Esophagus muscularis mucosa (tissue), 4 donors: ENCODE measurements at regions not wholly inside any gene's neighbourhood (a gene's known extent, or its start where the extent isn't known, plus 50 kb on each side); places are given as distances from the start of the nearest gene placed in this dataset.

ENCODE experiments used
- DNase-seq: peaks from one replicate; pipeline ENCODE4 v3.0.0-alpha.2; 2017; ENCODE audit errors: extremely low spot score
- H3K27ac ChIP-seq, 4 donors: fragments of 200-600 bp; sonication (generic); replicated peaks in 1 of 4; 1 replicate in 3 of 4; 2 replicates in 1 of 4; pipeline ENCODE4 v1.5.1; 2016 to 2019; ENCODE audit warnings: mild to moderate bottlenecking in 1 of 4
- H3K27me3 ChIP-seq, 4 donors: fragments of 200-600 bp; sonication (generic); one replicate each; pipeline versions ENCODE4 v1.5.1 to v1.6.0; 2016 to 2019
- H3K36me3 ChIP-seq, 4 donors: fragments of 200-600 bp; sonication (generic); one replicate each; pipeline ENCODE4 v1.5.1; 2016 to 2019
- H3K4me1 ChIP-seq, 4 donors: fragments of 200-600 bp; sonication (generic); one replicate each; pipeline ENCODE4 v1.5.1; 2016 to 2019
- H3K4me3 ChIP-seq, 4 donors: fragments of 200-600 bp; sonication (generic); 1 replicate in 2 of 4; 2 replicates in 2 of 4; pipeline ENCODE4 v1.5.1; 2016 to 2019; ENCODE audit warnings: mild to moderate bottlenecking in 4 of 4, moderate library complexity in 1 of 4
- H3K9me3 ChIP-seq, 4 donors: fragments of 200-600 bp; sonication (generic); 1 replicate in 3 of 4; 2 replicates in 1 of 4; pipeline ENCODE4 v1.5.1; 2016 to 2019
- EP300 ChIP-seq: sonication (generic); formaldehyde crosslinking; IDR thresholded peaks from one replicate; pipeline ENCODE4 v1.6.1; 2017; ENCODE audit warnings: antibody characterized with exemption
- POLR2A ChIP-seq: fragments of 450-650 bp; IDR thresholded peaks from one replicate; pipeline ENCODE4 v1.6.1; 2017; ENCODE audit warnings: antibody characterized with exemption, moderate library complexity, mild to moderate bottlenecking, low read depth
- POLR2AphosphoS5 ChIP-seq, 2 donors: sonication (generic); formaldehyde crosslinking; IDR thresholded peaks; one replicate each; pipeline ENCODE4 v1.6.1; 2017; ENCODE audit warnings: antibody characterized with exemption in 2 of 2
- WGBS: methylation state at CpG from one replicate; pipeline ENCODE4 v1.1.5; 2018; 5-methylcytosine and 5-hydroxymethylcytosine counted together
- intact Hi-C: fragments of 100-400 bp; cut with DNase I; formaldehyde crosslinking; loops from one replicate; pipeline ENCODE4 v1.15.1; 2023
- TF ChIP-seq, protein P1 (sequence below), 3 experiments: fragments of 200-600 bp in 2 of 3; fragments of 450-650 bp in 1 of 3; sonication (generic) in 2 of 3; IDR thresholded peaks; one replicate each; pipeline ENCODE4 v1.5.1; 2017 to 2019; ENCODE audit warnings: antibody characterized with exemption in 3 of 3, mild to moderate bottlenecking in 2 of 3, moderate library complexity in 1 of 3

DNA sequence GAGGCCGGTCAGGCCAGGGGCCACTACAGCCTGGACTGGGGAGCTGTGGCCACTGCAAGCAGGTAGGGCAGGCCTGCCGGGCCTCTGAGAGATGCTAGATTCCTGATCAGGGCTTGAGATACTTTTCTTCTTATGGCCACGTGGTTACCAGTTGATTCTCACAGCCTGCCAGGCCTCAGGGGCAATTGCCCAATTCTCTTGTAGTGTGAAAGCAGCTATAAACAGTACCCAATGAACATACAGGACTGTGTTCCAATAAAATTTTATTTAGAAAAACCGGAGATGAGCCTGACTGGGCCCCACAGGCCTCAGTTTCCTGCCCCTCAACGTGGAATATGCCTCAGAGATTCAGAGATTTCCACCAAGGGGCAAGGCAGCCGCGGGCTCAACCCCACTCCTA lies 475.2 kb downstream of the TCERG1L start:
- Histone ChIP-seq H3K9me3 (peaks cover 0 to 4% (median 0%) of the 10 kb centered on the region in 4 donors), H3K27ac (no peak overlapping the region), H3K36me3 (no peaks in the 10 kb centered on the region), H3K4me3 (no peak overlapping the region), H3K4me1 (no peaks in the 10 kb centered on the region), H3K27me3 (peaks cover 0 to 25% (median 0%) of the 10 kb centered on the region in 4 donors)
- intact Hi-C loops: no loop called here
- 88% methylated on average over 7 of the region's 7 CpGs for WGBS
- no peak for DNase-seq
- TF ChIP-seq EP300 (no peak), POLR2A (no peak), POLR2AphosphoS5 (IDR thresholded peaks at IDR 0.05) (no peak)
- TF ChIP-seq, protein P1, sequence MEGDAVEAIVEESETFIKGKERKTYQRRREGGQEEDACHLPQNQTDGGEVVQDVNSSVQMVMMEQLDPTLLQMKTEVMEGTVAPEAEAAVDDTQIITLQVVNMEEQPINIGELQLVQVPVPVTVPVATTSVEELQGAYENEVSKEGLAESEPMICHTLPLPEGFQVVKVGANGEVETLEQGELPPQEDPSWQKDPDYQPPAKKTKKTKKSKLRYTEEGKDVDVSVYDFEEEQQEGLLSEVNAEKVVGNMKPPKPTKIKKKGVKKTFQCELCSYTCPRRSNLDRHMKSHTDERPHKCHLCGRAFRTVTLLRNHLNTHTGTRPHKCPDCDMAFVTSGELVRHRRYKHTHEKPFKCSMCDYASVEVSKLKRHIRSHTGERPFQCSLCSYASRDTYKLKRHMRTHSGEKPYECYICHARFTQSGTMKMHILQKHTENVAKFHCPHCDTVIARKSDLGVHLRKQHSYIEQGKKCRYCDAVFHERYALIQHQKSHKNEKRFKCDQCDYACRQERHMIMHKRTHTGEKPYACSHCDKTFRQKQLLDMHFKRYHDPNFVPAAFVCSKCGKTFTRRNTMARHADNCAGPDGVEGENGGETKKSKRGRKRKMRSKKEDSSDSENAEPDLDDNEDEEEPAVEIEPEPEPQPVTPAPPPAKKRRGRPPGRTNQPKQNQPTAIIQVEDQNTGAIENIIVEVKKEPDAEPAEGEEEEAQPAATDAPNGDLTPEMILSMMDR (IDR thresholded peaks at IDR 0.05): no peak

DNA sequence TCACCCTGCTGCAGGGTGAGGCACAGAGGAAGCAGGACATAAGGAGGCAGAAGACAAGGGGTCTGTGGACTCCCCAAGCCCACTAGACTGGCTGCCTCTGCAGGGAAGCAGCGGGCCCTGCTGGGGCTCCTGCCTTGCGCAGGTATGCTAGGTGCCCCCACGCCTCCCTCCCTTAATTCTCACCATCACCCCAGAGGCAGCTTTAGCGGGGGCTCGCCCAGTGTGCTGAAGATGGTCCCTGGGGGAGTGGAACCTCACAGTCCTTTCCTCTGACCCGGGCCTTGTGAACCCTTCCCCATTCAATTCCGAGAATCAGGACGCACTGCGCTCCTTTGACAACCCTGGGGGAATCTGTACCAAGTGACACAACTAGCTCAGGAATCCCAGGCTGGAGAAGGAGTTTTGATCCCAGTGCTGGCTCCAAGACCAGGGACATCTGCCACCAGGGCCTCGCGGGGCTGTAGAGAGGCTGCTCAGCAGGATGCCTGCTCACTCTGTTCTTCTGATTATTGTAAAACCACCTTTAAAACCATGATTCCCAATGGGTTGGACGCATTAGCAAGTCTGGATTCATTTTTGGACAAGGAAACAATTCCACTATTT lies 468.4 kb downstream of the TCERG1L start:
- H3K27me3 ChIP-seq: peaks cover 0 to 2% (median 0%) of the 10 kb centered on the region in 4 donors
- DNase-seq: no peak
- intact Hi-C loops: no loop called here
- H3K36me3 ChIP-seq: no peaks in the 10 kb centered on the region
- TF ChIP-seq EP300 (no peak), POLR2A (no peak), POLR2AphosphoS5 (IDR thresholded peaks at IDR 0.05) (no peak)
- TF ChIP-seq, protein P1 (IDR thresholded peaks at IDR 0.05): no peak
- 78% methylated on average over 5 of the region's 12 CpGs for WGBS
- H3K4me1 ChIP-seq: no peaks in the 10 kb centered on the region
- no peak overlapping the region for H3K4me3 ChIP-seq
- no peak overlapping the region for H3K27ac ChIP-seq
- no peaks in the 10 kb centered on the region for H3K9me3 ChIP-seq

DNA sequence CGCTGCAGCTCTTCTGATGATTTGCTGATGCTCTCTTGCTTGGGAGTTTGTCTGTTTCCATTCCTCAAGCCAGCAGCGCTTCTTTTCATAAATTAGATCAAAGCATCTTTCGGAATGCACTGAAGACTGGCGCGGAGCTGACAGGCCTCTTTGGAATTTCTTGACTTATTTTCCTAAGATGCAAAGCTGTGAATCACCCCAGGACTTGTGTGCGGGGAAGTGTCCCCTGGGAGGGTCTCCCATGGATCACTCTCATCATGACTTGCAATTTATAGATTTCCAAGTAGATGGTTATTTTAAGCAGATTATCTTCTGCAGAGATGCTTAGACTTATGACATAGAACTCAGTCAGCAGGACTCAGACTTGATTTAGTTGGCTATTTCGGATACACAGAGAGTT lies 467.2 kb downstream of the TCERG1L start:
- DNase-seq: no peak
- TF ChIP-seq POLR2AphosphoS5 (IDR thresholded peaks at IDR 0.05) (no peak), POLR2A (no peak), EP300 (no peak)
- TF ChIP-seq, protein P1 (IDR thresholded peaks at IDR 0.05): no peak
- 86% methylated on average over 7 of the region's 7 CpGs for WGBS
- Histone ChIP-seq H3K9me3 (peaks cover 0 to 4% (median 0%) of the 10 kb centered on the region in 4 donors), H3K4me3 (no peak overlapping the region), H3K27ac (no peak overlapping the region), H3K27me3 (no peaks in the 10 kb centered on the region), H3K36me3 (no peaks in the 10 kb centered on the region), H3K4me1 (no peaks in the 10 kb centered on the region)
- intact Hi-C loops: no loop called here

DNA sequence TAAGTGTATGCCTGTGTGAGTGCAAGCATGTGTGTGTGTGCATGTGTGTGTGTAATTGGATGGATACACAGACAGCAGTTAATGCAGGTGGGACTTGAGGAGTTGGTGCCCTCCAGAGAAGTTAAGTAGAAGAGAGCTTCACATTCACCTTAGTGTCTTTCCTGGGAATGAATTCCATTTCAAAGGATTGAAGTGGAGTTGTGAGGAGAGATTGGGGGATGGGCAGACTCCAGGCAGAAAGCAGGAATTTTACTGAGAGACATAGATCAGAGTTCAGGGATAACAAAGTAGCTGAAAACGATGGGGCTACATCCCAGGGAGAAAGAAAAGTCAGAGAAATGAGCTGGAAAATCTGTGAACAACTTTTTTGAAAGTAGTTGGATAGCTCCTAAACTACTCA lies 464.4 kb downstream of the TCERG1L start:
- Histone ChIP-seq H3K36me3 (no peaks in the 10 kb centered on the region), H3K27me3 (no peaks in the 10 kb centered on the region), H3K27ac (no peak overlapping the region), H3K4me1 (no peaks in the 10 kb centered on the region), H3K9me3 (peaks cover 0 to 14% (median 0%) of the 10 kb centered on the region in 4 donors), H3K4me3 (no peak overlapping the region)
- TF ChIP-seq POLR2A (no peak), POLR2AphosphoS5 (IDR thresholded peaks at IDR 0.05) (no peak), EP300 (no peak)
- TF ChIP-seq, protein P1 (IDR thresholded peaks at IDR 0.05): no peak
- DNase-seq: no peak
- 12% methylated on average over 1 of the region's 1 CpG for WGBS
- intact Hi-C loops: no loop called here

DNA sequence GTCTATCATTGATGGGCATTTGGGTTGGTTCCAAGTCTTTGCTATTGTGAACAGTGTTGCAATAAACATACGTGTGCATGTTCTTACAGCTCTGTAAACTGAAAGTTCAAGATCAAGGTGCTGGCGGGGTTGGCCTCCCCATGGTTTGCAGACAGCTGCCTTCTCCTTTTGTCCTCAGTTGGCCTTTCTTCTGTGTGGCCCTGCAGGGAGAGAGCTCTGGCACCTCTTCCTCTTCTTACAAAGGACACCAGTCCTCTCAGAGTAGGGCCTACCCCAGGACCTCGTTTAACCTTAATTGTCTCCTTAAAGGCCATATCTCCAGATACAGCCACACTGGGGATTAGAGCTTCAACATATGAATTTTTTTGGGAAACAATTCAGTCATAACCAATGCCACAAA lies 462.7 kb downstream of the TCERG1L start:
- 72% methylated on average over 3 of the region's 3 CpGs for WGBS
- intact Hi-C loops: no loop called here

More for the DNA sequence above, 462.7 kb downstream of the TCERG1L start:
- Histone ChIP-seq H3K9me3 (peaks cover 0 to 31% (median 10%) of the 10 kb centered on the region in 4 donors), H3K27ac (no peak overlapping the region), H3K27me3 (no peaks in the 10 kb centered on the region), H3K36me3 (no peaks in the 10 kb centered on the region), H3K4me1 (no peaks in the 10 kb centered on the region), H3K4me3 (no peak overlapping the region)
- DNase-seq: peak; percentile 55
- TF ChIP-seq POLR2AphosphoS5 (IDR thresholded peaks at IDR 0.05) (no peak), EP300 (no peak), POLR2A (no peak)
- TF ChIP-seq, protein P1 (IDR thresholded peaks at IDR 0.05): no peak
